SH-SY5Y (cell line): ENCODE measurements at regions not wholly inside any gene's neighbourhood (a gene's known extent, or its start where the extent isn't known, plus 50 kb on each side); places are given as distances from the start of the nearest gene placed in this dataset.

ENCODE experiments used
- GATA2 ChIP-seq: IDR thresholded peaks from 2 replicates; pipeline ENCODE4 v1.6.1; 2011; ENCODE audit warnings: mild to moderate bottlenecking, low read depth, low read length
- GATA3 ChIP-seq: IDR thresholded peaks from 2 replicates; pipeline ENCODE4 v1.6.1; 2011; ENCODE audit warnings: low read depth, mild to moderate bottlenecking, low read length, moderate library complexity

DNA sequence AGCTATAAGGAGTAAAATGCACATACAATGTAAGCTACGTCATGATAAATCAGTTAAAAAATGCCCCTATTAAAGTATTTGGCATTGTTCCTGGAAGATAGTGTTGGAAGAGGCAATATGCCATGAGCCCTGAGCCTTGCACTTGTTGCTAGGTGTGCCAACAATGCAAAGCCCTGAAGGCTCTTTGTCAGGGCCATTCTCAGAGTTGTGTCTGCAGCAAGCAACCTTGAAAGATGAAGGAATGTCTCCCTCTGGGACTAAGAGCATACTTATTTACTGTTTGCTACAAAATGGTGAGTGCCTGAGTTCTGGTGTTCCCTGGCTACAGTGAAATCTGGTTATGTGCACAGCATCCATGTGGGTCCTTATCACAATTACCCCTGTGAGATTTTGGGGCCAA lies 322.3 kb upstream of the FAT3 start:
- TF ChIP-seq GATA3 (no peak), GATA2 (no peak)
